HG03139 (cell line): ENCODE measurements at regions not wholly inside any gene's neighbourhood (a gene's known extent, or its start where the extent isn't known, plus 50 kb on each side); places are given as distances from the start of the nearest gene placed in this dataset.
A peak's percentile ranks its signal among the peaks of the same experiment; 100 is the strongest.

Source experiments
- ATAC-seq: cut with Tn5 transposase; IDR thresholded peaks from one replicate; pipeline ENCODE4 v1.9.1; 2021; ENCODE audit not compliant: unreplicated experiment

DNA sequence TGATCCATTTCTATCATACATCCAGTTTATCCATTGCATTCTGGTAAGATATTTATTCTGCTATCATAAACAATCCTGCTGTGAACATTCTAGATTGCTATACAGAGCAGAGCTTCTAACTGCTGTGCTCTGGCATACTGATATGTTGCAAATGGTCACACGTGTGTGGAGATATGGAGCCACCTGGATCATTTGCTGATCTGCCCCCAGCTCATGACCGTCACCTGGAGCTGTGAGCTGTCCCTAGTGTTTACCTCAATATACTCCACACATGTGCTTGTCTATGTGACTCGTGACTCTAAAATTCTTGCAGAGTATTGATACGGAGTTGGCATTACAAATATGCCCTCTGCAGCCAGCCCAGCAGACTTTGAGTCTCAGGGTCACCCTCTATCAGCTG lies 164.5 kb upstream of the ZFHX3 start:
- ATAC-seq = no peak

DNA sequence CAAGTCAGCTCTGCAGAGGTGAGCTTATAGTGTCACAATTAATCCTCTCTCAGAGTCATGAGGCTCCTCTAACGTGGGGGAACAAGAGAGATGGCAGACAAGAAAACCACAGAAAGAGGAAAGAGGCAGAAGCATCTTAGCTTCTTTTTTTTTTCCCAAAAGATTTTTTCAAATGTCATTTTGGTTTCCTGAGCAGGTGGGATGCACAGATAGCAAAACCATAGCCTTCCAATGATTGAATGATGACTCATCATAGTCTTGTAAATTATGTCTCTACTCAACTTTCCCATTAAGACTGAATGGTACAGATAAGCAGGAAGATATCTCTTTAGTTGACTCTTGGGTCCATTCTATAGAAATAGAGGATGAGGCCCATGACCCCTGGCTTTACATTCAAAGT lies 162.8 kb upstream of the ZFHX3 start:
- no peak for ATAC-seq

DNA sequence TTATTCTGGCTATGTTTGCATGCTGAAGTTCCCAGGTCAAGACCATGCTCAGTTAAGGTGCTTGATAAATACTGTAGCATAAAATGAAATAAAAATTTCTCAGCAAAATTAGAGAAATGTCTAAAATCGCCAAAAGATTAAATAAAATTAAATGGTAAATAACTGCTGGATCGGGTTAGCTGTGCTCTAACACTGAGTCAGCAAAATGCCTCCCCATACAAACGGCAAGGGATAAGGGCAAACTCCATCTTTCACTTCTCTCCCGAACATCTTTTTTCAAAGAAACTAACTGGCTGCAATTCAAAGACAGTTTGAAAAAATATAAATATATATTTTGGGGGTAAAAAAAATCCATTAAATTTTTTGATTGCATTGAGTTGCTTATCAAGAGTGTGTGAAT lies 162.2 kb upstream of the ZFHX3 start:
- no peak for ATAC-seq

DNA sequence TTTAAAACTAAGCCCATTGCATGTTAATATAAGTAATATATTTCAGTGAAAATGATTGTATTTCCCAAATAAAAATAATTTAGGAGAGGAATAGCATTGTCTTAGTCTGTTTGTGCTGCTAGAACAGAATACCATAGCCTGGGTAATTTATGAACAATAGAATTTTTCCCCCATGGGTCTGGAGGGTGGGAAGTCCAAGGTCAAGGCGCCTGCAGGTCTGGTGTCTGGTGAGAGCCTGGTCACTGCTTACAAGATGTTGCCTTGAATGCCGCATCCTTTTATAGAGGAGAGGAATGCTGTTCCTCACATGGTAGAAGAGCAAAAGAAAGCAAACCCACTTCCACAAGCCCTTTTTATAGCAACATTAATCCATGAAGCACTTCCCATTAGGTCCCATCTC lies 161.3 kb upstream of the ZFHX3 start:
- no peak for ATAC-seq

DNA sequence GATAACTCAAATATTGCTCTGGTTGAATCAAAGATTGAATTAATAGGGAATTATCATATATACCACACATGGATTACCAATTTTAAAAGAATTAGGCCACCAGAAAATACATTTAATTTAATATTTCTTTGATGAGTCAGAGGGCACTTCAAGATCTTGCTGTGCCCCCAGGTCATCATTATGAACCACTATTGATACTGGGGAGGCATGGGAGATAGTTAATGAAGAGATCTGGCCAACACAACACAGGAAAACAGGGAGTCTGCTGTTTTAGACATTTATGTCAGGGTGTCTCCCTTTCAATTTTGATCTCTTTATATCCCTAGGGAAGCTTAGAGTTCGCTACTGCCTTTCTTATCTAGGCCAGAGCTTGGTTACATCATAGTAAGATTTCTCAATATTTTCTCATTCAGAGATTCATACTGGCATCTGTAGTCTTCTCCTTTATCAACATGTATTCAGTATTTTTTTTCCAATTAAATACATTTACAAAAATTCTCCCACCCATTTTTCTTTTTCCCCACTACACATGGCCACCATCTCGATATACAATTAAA lies 158.3 kb upstream of the ZFHX3 start:
- no peak for ATAC-seq

DNA sequence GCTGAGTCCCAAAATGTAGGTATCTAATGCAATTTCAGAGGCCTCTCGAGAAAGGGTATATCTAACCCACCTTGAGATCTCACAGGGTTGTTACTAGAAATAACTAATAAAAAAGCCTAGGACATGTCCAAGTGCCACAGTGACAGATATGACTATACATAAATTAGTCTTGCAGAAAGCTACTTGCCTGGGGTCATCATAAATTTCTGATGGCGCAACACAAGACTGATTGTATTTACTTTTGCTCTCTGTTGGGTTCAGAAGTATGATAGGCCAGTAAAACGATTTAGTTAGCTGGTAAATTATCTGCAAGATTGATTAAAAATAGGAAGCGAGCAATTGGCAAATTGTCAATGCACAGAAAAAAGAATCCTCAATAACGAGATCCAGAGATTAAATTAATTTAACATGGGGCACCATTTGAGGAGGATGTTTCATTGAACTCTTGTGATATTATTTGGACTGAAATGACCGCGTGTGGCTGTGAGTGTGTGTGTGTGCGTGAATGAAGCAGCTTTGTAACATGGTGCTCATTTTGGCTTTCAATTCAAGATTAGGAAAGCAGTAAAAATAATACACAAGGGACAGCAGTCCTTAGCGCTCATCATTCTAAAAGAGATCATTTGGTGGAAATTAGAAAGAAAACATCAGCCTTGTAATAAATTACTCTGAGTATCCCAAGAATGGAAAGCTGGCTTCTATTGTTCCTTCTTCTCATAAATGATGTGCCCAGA lies 157.4 kb upstream of the ZFHX3 start:
- no peak for ATAC-seq

DNA sequence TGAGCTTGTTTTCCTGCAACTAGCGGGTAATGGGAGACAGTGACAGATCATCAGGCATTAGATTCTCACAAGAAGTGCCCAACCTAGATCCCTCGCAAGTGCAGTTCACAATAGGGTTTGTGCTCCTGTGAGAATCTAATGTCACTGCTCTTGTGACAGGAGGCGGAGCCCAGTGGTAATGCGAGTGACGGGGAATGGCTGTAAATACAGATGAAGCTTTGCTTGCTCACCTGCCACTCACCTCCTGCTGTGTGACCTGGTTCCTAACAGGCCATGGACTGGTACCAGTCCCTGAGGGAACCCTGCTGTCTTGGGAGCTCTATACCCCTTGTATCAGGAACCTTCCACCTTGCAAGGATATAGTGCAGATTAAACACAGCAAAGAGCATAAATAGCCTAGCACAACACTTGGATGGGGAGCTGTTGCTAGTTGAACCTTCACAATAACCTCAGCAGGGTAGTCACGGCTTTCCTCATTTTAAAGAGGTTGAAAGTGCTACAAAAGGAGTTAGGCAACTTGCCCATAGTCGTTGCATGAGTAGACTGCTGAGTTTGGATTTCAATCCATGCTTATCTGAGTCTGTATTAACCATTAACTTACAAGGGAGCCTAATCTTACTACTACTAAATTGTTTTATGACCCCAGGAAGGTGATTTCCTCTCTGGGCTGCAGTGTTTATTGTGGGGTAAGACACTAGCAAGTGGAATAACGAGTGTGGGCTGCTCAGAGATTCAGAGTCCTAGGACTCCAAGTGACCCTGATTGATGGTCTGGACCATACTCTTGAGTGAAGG lies 156.6 kb upstream of the ZFHX3 start:
- ATAC-seq = no peak

DNA sequence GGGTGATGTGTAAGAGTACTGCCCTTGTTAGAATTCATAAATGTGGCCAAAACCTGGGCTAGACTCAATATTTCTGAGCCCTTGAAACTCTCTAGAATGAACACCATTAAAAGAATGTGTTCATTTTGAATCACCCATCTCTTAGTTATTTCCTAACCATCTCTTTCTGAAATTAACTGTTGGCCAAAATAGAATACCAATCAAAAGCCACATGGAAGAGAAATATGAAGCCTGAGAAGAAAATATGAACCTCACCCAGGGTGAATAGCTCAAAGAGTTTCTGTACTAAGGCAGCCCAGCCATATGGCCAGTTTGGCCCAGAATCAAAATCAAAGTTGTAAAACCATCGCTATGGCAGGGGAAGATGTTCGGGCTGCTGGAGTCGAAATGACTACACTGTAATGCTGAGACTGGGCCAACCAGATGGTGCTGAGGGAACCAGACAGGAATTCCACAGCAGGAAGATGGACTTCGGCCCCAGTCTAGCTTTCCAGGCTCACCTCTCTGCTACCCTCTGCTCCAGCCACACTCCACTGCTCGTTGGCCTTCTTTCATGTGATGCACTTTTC lies 154.3 kb upstream of the ZFHX3 start:
- ATAC-seq = no peak

DNA sequence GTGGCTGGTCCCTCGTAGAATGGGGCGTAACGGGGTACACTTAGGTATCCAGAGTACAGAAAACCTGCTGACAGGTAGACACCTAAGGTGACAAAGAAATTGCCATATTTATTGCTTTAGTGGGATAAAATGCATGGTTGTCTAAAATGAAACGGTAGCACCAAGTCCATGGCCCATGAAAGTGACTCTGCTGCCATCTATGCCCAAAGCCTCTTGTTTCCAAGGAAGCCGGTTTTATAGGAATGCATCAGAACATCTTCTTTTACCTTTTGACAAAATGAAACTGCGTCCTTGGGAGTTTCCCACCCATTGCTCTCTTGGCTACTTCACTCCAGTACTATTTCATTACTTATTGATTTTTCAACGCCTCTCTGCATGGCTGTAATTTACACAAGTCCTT lies 151.3 kb upstream of the ZFHX3 start:
- no peak for ATAC-seq

DNA sequence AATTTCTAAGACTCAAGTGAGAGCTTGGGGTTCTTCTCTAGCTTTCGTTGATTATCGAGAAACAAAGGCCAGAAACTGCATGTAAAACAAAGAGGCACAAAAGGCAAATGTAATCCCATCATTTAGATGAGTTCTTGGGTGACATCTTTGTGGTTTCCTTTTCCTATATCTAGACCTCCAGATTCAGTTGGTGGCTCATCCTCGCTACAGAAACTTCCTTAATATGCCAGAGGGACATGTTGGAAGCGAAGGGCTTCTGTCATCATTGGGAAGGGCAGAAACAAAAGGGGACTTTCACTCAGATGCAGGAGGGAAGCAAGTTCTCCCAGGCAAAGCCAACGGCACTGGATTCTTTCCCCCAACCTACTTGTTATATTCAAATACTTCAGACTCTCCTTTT lies 150.6 kb upstream of the ZFHX3 start:
- no peak for ATAC-seq

DNA sequence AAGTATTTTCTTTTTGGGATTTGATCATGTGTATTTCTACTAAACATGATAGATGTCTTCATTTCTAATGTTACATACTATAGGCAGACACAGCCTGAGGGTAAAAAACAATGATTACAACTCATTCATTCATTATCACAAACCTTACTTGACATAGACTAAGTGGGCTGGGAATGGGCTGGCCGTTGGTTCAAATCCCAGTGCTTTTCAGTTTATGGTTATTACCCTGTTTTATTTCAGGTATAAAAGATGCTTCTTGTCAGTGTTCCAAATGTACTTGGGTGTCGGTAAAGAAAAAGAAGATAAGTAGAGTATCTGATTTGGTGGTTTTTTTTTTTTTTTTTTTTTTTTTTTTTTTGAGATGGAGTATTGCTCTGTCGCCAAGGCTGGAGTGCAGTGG lies 149.7 kb upstream of the ZFHX3 start:
- ATAC-seq = no peak

DNA sequence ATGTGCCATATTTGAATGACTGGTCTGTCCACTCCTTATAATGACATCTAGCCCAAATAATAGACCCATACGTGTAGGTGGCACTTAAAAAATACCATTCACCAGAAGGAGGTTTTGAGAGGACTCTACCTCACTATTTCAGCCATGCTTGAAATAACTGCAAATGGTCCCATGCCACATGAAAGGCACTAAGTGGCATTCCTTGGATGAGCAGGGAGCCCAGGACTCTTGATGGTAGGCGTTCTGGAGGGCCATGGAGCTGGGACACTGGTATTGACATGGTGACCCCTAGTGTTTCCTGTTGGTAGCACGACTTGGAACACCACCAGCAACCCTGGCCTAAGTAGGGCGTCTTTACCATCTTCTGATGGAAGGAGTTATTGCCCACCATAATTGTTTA lies 148.7 kb upstream of the ZFHX3 start:
- peak; percentile 91 for ATAC-seq

DNA sequence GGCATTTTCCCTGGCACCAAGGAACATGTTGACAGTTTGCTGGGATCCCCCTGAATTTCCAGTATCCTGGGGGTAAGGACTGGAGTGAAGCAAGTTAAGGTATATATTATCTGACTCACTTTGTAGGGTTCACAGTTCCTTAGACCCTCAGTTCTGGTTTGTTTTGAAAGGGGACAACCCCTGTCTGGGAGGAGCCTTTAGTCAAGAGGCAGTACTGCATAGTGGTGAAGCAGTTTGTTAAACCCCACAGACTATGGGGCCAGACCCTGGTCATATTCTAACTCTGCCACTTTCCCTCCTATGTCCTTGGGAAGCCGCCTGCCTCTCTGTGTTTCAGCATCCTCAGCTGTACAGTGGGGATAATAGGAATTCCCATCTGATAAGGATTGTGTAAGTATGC lies 145.5 kb upstream of the ZFHX3 start:
- ATAC-seq = no peak

DNA sequence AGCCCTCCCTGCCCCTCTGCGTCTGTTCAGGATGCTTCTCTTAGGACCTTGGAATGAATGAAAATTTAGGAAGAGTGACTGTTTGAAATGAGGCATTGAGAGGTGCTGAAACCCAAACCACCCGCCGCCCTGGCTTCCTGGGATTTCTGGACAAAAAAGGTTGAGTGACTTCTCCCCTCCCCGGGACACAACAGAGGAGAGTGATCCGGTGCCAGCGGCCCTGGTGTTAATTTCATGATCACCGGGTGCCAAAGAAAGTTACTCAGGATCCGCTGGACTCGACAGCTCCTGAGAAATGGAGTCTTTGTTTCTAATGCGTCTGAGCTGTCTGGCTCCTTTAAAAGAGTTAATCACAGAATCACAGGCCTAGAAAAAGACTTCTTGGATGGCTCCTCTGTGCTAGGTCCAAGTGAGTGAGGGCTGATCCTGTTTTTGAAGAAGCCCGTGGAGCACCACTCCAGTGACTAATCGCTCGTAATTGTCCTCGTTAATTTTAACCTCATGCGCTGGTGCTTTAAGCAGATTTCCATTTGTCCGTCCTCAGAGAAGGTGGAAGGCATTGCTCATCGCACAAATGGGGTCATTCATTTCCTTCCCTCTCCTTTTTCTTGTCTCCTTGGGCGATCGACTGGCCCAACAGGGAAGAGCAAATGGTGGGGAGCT lies 144.4 kb upstream of the ZFHX3 start:
- ATAC-seq = no peak

DNA sequence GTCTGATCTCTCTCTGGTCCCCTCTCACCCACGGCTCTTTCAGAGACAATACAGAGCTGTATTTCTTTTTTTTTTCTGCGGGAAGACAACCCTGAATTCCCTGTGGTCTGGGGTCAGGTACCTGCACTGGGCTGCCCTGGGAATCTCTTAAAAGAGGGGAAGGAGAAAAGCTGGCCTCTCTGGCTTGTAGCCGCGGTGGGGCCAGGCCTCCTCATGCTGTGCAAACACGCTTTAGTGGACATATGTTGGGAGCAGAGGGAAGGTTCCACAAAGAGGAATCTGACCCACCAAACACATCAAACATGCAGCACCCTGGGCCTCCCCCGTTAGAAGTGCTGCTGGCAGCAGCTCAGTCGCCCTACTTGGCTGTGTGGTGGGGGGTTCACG lies 143.7 kb upstream of the ZFHX3 start:
- no peak for ATAC-seq

DNA sequence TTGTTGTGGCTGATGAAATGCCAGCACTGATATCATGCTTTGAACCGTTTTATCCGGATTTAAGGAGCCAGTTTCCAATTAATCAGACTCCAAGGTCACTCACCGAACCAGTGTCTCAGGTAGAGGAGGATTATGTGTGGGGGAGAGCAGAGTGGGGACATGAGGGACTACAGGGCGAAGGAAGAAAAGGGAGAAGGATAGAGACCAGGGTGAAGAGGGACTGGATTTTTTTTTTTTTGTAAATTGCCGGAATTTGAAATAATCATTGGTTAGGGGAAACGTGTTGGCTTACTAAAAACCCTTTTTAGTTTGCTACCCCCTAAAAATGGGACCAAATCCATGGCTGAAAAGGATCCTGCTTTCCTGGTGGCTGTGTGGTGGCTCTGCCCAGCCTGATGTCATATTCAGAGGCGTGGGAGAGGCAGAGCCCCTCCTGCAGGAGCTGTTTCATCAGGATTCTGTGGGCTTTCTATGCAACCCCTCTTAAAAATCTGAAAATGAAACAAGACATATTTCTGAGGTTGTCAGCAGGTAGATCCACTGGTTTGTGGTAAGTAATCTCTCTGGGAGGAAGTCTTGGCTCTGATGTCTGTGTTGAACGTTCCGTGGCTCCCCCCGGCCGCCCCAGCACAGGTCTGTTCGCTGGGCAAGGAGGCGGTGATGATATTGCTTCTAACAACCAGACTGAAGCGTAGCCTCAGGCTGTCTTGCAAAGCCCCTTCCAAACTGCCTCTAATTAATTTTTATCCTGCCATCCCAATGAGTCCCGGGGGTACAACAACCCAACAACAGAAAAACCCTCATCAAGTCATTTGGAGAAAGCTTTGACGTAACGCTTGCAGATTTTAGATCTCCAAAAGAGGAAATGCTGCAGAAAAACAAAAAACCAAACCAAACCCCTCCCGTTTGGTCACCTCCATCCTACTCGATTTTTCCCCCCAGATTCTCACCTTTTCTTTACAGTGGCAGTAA lies 143.0 kb upstream of the ZFHX3 start:
- no peak for ATAC-seq

DNA sequence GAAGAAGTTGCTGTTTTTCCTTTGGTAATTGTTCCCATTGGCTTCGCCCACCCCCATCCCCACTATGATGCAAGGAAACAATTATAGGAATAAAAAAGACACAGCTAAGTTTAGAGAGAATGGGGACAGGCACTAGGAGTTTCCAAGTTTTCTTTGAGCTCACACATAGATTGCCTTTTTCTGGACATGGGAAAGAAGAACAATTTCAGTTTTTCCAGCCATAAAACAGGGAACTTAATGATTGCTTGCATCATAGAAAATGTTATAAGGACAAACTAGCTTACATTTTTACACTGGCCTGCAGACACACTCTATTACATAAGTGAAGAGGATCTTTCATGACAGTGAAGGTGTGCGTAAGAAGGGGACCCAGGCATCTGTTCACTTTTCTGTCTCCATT lies 142.3 kb upstream of the ZFHX3 start:
- ATAC-seq = no peak

DNA sequence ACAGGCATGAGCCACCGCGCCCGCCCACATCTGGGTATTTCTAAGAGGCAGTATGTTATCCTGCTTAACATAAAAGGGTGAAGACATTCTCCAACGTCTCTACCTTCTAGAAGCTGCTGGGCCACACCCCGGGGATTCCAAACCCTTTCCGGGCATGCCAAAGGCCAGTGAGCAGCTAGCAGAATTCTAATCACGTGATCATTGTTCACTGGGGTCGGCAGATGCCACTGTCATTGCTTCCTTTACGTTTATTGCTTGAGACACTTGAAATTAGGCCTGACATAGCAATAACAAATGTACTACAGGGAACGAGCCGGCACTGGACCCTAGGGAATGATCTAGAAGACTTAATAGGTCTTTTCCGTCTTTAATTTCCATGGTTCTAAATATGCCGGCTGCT lies 141.2 kb upstream of the ZFHX3 start:
- no peak for ATAC-seq

DNA sequence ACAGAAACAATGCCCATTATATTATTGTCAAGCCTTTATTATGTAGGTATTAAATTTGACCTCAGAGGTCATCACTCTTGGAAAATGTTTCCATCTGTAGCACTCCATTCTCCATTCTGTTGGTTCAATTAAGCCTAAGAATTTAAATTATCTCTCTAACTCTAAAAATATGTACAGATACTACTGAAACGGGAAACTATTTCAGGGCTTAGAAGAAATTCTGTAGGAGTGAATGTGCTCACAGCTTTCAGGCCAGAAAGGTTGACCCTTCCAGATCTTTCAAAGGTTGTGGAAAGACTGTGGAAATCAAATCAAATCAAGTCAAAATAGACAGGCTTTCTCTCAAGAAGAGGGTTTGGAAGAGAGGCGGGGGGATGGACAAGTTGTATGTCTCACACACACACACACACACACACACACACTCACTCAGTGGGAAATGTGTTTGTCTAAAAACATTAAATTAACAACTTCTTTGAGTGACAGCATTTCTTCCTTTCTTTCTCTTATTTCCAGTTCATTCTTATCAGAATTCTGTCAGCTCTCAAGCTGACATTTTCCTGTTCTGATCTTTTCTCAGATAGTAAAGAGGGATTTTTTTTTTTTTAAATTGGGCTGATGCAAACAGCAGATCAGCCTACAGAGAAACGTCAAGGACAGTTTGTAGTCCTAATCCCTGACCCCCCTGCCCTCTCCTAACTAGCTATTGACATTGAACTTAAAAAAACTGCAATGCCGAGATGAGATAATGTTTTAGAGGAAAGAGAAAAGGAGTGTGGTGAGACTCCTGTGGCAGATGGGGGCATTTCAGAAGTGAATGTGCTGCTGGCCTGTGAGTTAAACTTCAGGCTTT lies 139.0 kb upstream of the ZFHX3 start:
- ATAC-seq = no peak
